ENCODE measurements at regions not wholly inside any gene's neighbourhood (a gene's known extent, or its start where the extent isn't known, plus 50 kb on each side); places are given as distances from the start of the nearest gene placed in this dataset.

GRCh38 chr2:64359892-64360657, 93.9 kb upstream of the LGALSL start:
- Histone ChIP-seq H3K4me3 (ENCODE audit: low read length in 2 of 2) (no peak overlapping the region), H3K27ac (ENCODE audit: low read depth in 1 of 2, low read length in 1 of 2) (no peak overlapping the region), H3K27me3 (ENCODE audit: control insufficient read depth in 2 of 2, insufficient read depth in 1 of 2, low read length in 1 of 2) (peaks cover 0 to 13% of the 10 kb centered on the region in 2 donors), H3K36me3 (ENCODE audit: control insufficient read depth in 2 of 2, insufficient read depth in 2 of 2, low read length in 1 of 2) (no peaks in the 10 kb centered on the region), H3K9me3 (ENCODE audit: control insufficient read depth in 2 of 2, insufficient read depth in 1 of 2, low read length in 1 of 2) (no peaks in the 10 kb centered on the region), H3K4me1 (ENCODE audit: control insufficient read depth in 2 of 2, insufficient read depth in 2 of 2, low read length in 2 of 2) (peaks cover 0 to 5% of the 10 kb centered on the region in 2 donors)
- 83% methylated on average over 11 of the region's 11 CpGs for WGBS
- no peak for DNase-seq (ENCODE audit: low read depth in 6 of 9, low spot score in 9 of 9)

- Histone ChIP-seq H3K36me3 (ENCODE audit: control insufficient read depth in 2 of 2, insufficient read depth in 2 of 2, low read length in 1 of 2) (no peaks in the 10 kb centered on the region), H3K4me1 (ENCODE audit: control insufficient read depth in 2 of 2, insufficient read depth in 2 of 2, low read length in 2 of 2) (peaks cover 0 to 5% of the 10 kb centered on the region in 2 donors), H3K4me3 (ENCODE audit: low read length in 2 of 2) (no peak overlapping the region), H3K27ac (ENCODE audit: low read depth in 1 of 2, low read length in 1 of 2) (no peak overlapping the region), H3K9me3 (ENCODE audit: control insufficient read depth in 2 of 2, insufficient read depth in 1 of 2, low read length in 1 of 2) (no peaks in the 10 kb centered on the region), H3K27me3 (ENCODE audit: control insufficient read depth in 2 of 2, insufficient read depth in 1 of 2, low read length in 1 of 2) (peaks cover 0 to 13% of the 10 kb centered on the region in 2 donors)
- DNase-seq (ENCODE audit: low read depth in 6 of 9, low spot score in 9 of 9), result no peak
- WGBS, result 91% methylated on average over 12 of the region's 12 CpGs
Observed at GRCh38 chr2:64361151-64361938, 92.6 kb upstream of the LGALSL start.

- 94% methylated on average over 4 of the region's 4 CpGs for WGBS
- Histone ChIP-seq H3K4me1 (ENCODE audit: control insufficient read depth in 2 of 2, insufficient read depth in 2 of 2, low read length in 2 of 2) (peaks cover 0 to 5% of the 10 kb centered on the region in 2 donors), H3K27me3 (ENCODE audit: control insufficient read depth in 2 of 2, insufficient read depth in 1 of 2, low read length in 1 of 2) (peaks cover 0 to 10% of the 10 kb centered on the region in 2 donors), H3K27ac (ENCODE audit: low read depth in 1 of 2, low read length in 1 of 2) (no peak overlapping the region), H3K9me3 (ENCODE audit: control insufficient read depth in 2 of 2, insufficient read depth in 1 of 2, low read length in 1 of 2) (no peaks in the 10 kb centered on the region), H3K36me3 (ENCODE audit: control insufficient read depth in 2 of 2, insufficient read depth in 2 of 2, low read length in 1 of 2) (no peaks in the 10 kb centered on the region), H3K4me3 (ENCODE audit: low read length in 2 of 2) (no peak overlapping the region)
- no peak for DNase-seq (ENCODE audit: low read depth in 6 of 9, low spot score in 9 of 9)
Observed at GRCh38 chr2:64362562-64363026, 91.4 kb upstream of the LGALSL start.

DNA sequence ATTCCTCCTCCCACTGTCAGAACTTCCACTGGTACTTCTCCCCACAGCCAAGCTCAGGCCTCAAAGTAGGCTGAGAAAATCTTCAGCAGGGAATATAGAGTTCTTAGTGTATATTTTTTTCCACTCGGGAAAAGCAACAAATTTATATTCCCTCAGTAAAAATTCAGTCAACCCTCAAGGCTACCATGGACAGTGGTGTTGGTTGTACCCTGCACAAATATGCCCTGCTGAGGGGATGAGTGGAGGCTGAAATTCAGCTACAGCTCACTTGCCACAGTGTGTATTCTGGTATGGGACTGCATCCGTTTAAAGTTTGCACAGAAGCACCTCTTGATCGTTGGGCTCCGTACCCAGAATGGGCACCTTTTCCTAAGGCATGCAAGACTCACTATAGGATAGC, 90.8 kb upstream of the LGALSL start:
- Histone ChIP-seq H3K36me3 (ENCODE audit: control insufficient read depth in 2 of 2, insufficient read depth in 2 of 2, low read length in 1 of 2) (no peaks in the 10 kb centered on the region), H3K4me3 (ENCODE audit: low read length in 2 of 2) (no peak overlapping the region), H3K27me3 (ENCODE audit: control insufficient read depth in 2 of 2, insufficient read depth in 1 of 2, low read length in 1 of 2) (peaks cover 0 to 10% of the 10 kb centered on the region in 2 donors), H3K27ac (ENCODE audit: low read depth in 1 of 2, low read length in 1 of 2) (no peak overlapping the region), H3K9me3 (ENCODE audit: control insufficient read depth in 2 of 2, insufficient read depth in 1 of 2, low read length in 1 of 2) (no peaks in the 10 kb centered on the region), H3K4me1 (ENCODE audit: control insufficient read depth in 2 of 2, insufficient read depth in 2 of 2, low read length in 2 of 2) (peaks cover 0 to 5% of the 10 kb centered on the region in 2 donors)
- no peak for DNase-seq (ENCODE audit: low read depth in 6 of 9, low spot score in 9 of 9)
- 98% methylated on average over 4 of the region's 4 CpGs for WGBS

DNA sequence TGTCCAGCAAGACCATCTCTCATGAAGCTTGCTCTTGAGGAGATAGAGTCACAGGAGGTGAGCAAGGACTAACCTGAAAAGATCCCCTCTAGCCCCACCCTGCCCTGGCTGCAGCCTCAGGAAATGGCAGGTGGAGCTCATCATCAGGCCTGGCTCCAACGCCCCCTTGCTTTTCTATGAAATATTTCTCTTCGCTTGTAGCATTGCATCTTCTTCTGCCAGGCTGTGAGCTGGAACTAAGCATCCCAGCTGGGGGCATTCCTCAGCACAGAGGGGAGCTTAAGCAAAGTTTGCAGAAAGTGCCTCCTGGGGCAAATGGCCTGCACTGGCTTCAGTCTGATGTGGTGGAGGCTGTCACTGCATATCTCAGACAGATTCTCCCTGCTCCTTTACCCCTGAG, 90.1 kb upstream of the LGALSL start:
- Histone ChIP-seq H3K9me3 (ENCODE audit: control insufficient read depth in 2 of 2, insufficient read depth in 1 of 2, low read length in 1 of 2) (no peaks in the 10 kb centered on the region), H3K36me3 (ENCODE audit: control insufficient read depth in 2 of 2, insufficient read depth in 2 of 2, low read length in 1 of 2) (no peaks in the 10 kb centered on the region), H3K27ac (ENCODE audit: low read depth in 1 of 2, low read length in 1 of 2) (no peak overlapping the region), H3K4me3 (ENCODE audit: low read length in 2 of 2) (no peak overlapping the region), H3K27me3 (ENCODE audit: control insufficient read depth in 2 of 2, insufficient read depth in 1 of 2, low read length in 1 of 2) (peaks cover 0 to 10% of the 10 kb centered on the region in 2 donors), H3K4me1 (ENCODE audit: control insufficient read depth in 2 of 2, insufficient read depth in 2 of 2, low read length in 2 of 2) (peaks cover 0 to 5% of the 10 kb centered on the region in 2 donors)
- 89% methylated on average over 2 of the region's 2 CpGs for WGBS
- no peak for DNase-seq (ENCODE audit: low read depth in 6 of 9, low spot score in 9 of 9)

- Histone ChIP-seq H3K4me3 (ENCODE audit: low read length in 2 of 2) (no peak overlapping the region), H3K27me3 (ENCODE audit: control insufficient read depth in 2 of 2, insufficient read depth in 1 of 2, low read length in 1 of 2) (no peaks in the 10 kb centered on the region), H3K27ac (ENCODE audit: low read depth in 1 of 2, low read length in 1 of 2) (no peak overlapping the region), H3K36me3 (ENCODE audit: control insufficient read depth in 2 of 2, insufficient read depth in 2 of 2, low read length in 1 of 2) (no peaks in the 10 kb centered on the region), H3K4me1 (ENCODE audit: control insufficient read depth in 2 of 2, insufficient read depth in 2 of 2, low read length in 2 of 2) (no peaks in the 10 kb centered on the region), H3K9me3 (ENCODE audit: control insufficient read depth in 2 of 2, insufficient read depth in 1 of 2, low read length in 1 of 2) (no peaks in the 10 kb centered on the region)
- no peak for DNase-seq (ENCODE audit: low read depth in 6 of 9, low spot score in 9 of 9)
- WGBS, result 76% methylated on average over 7 of the region's 7 CpGs
Observed at GRCh38 chr2:64367444-64368232, 86.3 kb upstream of the LGALSL start.

- no peaks in the 10 kb centered on the region for H3K9me3 ChIP-seq (ENCODE audit: control insufficient read depth in 2 of 2, insufficient read depth in 1 of 2, low read length in 1 of 2)
- no peaks in the 10 kb centered on the region for H3K27me3 ChIP-seq (ENCODE audit: control insufficient read depth in 2 of 2, insufficient read depth in 1 of 2, low read length in 1 of 2)
- H3K4me3 ChIP-seq (ENCODE audit: low read length in 2 of 2), result no peak overlapping the region
- no peaks in the 10 kb centered on the region for H3K36me3 ChIP-seq (ENCODE audit: control insufficient read depth in 2 of 2, insufficient read depth in 2 of 2, low read length in 1 of 2)
- no peak overlapping the region for H3K27ac ChIP-seq (ENCODE audit: low read depth in 1 of 2, low read length in 1 of 2)
- H3K4me1 ChIP-seq (ENCODE audit: control insufficient read depth in 2 of 2, insufficient read depth in 2 of 2, low read length in 2 of 2), result no peaks in the 10 kb centered on the region
- 94% methylated on average over 7 of the region's 7 CpGs for WGBS
- DNase-seq (ENCODE audit: low read depth in 6 of 9, low spot score in 9 of 9), result no peak
Observed at GRCh38 chr2:64369706-64370105, 84.3 kb upstream of the LGALSL start.

DNA sequence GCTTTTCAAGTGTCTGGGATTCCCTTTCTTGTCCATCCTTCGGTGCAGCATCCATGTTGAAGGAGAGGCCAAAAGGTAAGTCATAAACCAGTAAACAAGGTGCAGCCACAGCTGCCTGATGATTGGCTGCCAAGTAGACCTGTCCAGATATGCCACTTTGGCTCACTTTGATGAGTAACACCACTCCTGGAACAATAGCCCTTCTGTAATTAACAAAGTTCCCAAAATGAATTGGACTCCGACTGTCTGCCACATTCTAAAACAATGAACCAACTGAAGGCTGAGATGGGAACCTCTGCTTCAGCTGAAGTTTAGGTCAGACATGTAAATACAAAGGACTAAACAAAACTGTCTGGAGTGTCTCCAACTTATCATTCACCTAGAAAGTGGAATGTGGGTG, 82.2 kb upstream of the LGALSL start:
- H3K4me3 ChIP-seq (ENCODE audit: low read length in 2 of 2), result no peak overlapping the region
- H3K36me3 ChIP-seq (ENCODE audit: control insufficient read depth in 2 of 2, insufficient read depth in 2 of 2, low read length in 1 of 2), result no peaks in the 10 kb centered on the region
- no peaks in the 10 kb centered on the region for H3K27me3 ChIP-seq (ENCODE audit: control insufficient read depth in 2 of 2, insufficient read depth in 1 of 2, low read length in 1 of 2)
- H3K27ac ChIP-seq (ENCODE audit: low read depth in 1 of 2, low read length in 1 of 2), result no peak overlapping the region
- no peaks in the 10 kb centered on the region for H3K4me1 ChIP-seq (ENCODE audit: control insufficient read depth in 2 of 2, insufficient read depth in 2 of 2, low read length in 2 of 2)
- H3K9me3 ChIP-seq (ENCODE audit: control insufficient read depth in 2 of 2, insufficient read depth in 1 of 2, low read length in 1 of 2), result no peaks in the 10 kb centered on the region
- no peak for DNase-seq (ENCODE audit: low read depth in 6 of 9, low spot score in 9 of 9)
- 95% methylated on average over 2 of the region's 2 CpGs for WGBS

- Histone ChIP-seq H3K27me3 (ENCODE audit: control insufficient read depth in 2 of 2, insufficient read depth in 1 of 2, low read length in 1 of 2) (no peaks in the 10 kb centered on the region), H3K4me3 (ENCODE audit: low read length in 2 of 2) (no peak overlapping the region), H3K36me3 (ENCODE audit: control insufficient read depth in 2 of 2, insufficient read depth in 2 of 2, low read length in 1 of 2) (no peaks in the 10 kb centered on the region), H3K9me3 (ENCODE audit: control insufficient read depth in 2 of 2, insufficient read depth in 1 of 2, low read length in 1 of 2) (no peaks in the 10 kb centered on the region), H3K27ac (ENCODE audit: low read depth in 1 of 2, low read length in 1 of 2) (no peak overlapping the region), H3K4me1 (ENCODE audit: control insufficient read depth in 2 of 2, insufficient read depth in 2 of 2, low read length in 2 of 2) (no peaks in the 10 kb centered on the region)
- 42% methylated on average over 4 of the region's 4 CpGs for WGBS
- DNase-seq (ENCODE audit: low read depth in 6 of 9, low spot score in 9 of 9), result no peak
Observed at GRCh38 chr2:64374686-64375085, 79.3 kb upstream of the LGALSL start.
